ENCODE measurements at regions not wholly inside any gene's neighbourhood (a gene's known extent, or its start where the extent isn't known, plus 50 kb on each side); places are given as distances from the start of the nearest gene placed in this dataset.
"Not testable (repeated sequence)": the region's sequence is repeated elsewhere in the genome, so short reads cannot be mapped to it uniquely, and the experiment has no call there.

- Mint-ChIP-seq H3K36me3 (peaks cover 8% of the 10 kb centered on the region), H3K9me3 (no peaks in the 10 kb centered on the region), H3K27ac (peak overlapping the region in 1 of 2 donors; percentile 39), H3K4me1 (peaks cover 27 to 33% (median 30%) of the 10 kb centered on the region in 3 donors), H3K4me3 (peak overlapping the region; percentile 92 to 94 (median 92)), H3K27me3 (no peaks in the 10 kb centered on the region)
- CTCF ChIA-PET: interaction anchor here (0.6 to 1.4 kb wide), 5 partner anchors 12 to 261 kb away, joined by 3 to 8 read pairs (median 4); no protein-coding TSS in a partner anchor
- WGBS (ENCODE audit: insufficient coverage): 100% methylated on average over 2 of the region's 10 CpGs
- Histone ChIP-seq H3K27ac (ENCODE audit: low read length) (peak overlapping the region; percentile 89), H3K9me3 (no peaks in the 10 kb centered on the region), H3K27me3 (replicated peaks in 1 of 2; ENCODE audit: control insufficient read depth in 2 of 2, extremely low read depth in 1 of 2, insufficient read depth in 2 of 2, low read length in 1 of 2) (no peaks in the 10 kb centered on the region), H3K4me1 (ENCODE audit: control insufficient read depth in 1 of 2, extremely low read depth in 1 of 2, insufficient read depth in 2 of 2, low read length in 2 of 2) (peaks cover 5 to 21% of the 10 kb centered on the region in 2 experiments), H3K36me3 (ENCODE audit: control insufficient read depth in 2 of 2, extremely low read depth in 1 of 2, insufficient read depth in 1 of 2, low read length in 1 of 2) (peaks cover 0 to 3% of the 10 kb centered on the region in 2 donors), H3K4me3 (ENCODE audit: control insufficient read depth in 1 of 2, extremely low read depth in 1 of 2, low read length in 1 of 2) (peak overlapping the region; percentile 80)
- POLR2A ChIA-PET: interaction anchor here (0.6 to 1.4 kb wide), 9 partner anchors 122 to 1550 kb away, joined by 3 to 9 read pairs (median 4); partner anchors contain the start of gene SBDS (in 1 of the 2)
- no peak for ATAC-seq (replicated peaks in 1 of 4)
- no peak for DNase-seq
Measured at GRCh38 chr7:67301667-67302066, 305.0 kb downstream of the TYW1 start.

GRCh38 chr7:67302113-67303039, 305.7 kb downstream of the TYW1 start:
- WGBS (ENCODE audit: insufficient coverage): under 1% methylated on average over 81 of the region's 83 CpGs
- peak overlapping the region; percentile 89 for H3K27ac ChIP-seq (ENCODE audit: low read length)

DNA sequence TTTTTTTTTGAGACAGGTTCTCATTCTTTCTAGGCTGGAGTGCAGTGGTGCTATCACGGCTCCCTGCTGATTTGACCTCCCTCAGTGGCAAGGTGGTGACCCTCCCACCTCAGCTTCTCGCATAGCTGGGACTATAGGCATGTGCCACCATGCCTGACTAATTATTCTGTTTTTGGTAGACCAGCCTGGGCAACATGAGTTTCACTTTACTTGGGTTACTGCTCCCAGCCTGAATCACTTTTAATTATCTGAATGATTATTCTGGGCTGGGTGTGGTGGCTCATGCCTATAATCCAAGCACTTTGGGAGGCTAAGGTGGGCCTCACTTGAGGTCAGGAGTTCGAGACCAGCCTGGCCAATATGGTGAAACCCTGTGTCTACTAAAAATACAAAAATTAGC, 308.2 kb downstream of the TYW1 start:
- H3K27ac ChIP-seq (ENCODE audit: low read length); H3K27ac Mint-ChIP-seq; ATAC-seq (replicated peaks in 1 of 4); H3K4me3 ChIP-seq (ENCODE audit: control insufficient read depth in 1 of 2, extremely low read depth in 1 of 2, low read length in 1 of 2); H3K27me3 Mint-ChIP-seq; H3K27me3 ChIP-seq (replicated peaks in 1 of 2; ENCODE audit: control insufficient read depth in 2 of 2, extremely low read depth in 1 of 2, insufficient read depth in 2 of 2, low read length in 1 of 2); CTCF ChIA-PET; DNase-seq; H3K9me3 ChIP-seq; H3K9me3 Mint-ChIP-seq: not testable (repeated sequence)
- Mint-ChIP-seq H3K4me3 (peak overlapping the region in 2 of 3 donors; percentile 9 to 37), H3K4me1 (peaks cover 22 to 32% (median 24%) of the 10 kb centered on the region in 3 donors), H3K36me3 (peaks cover 26% of the 10 kb centered on the region)
- no CpG with 5 or more reads among the region's 3 CpGs for WGBS (ENCODE audit: insufficient coverage)
- H3K36me3 ChIP-seq (ENCODE audit: control insufficient read depth in 2 of 2, extremely low read depth in 1 of 2, insufficient read depth in 1 of 2, low read length in 1 of 2): peaks cover 0 to 25% of the 10 kb centered on the region in 2 donors
- peaks cover 5 to 21% of the 10 kb centered on the region in 2 experiments for H3K4me1 ChIP-seq (ENCODE audit: control insufficient read depth in 1 of 2, extremely low read depth in 1 of 2, insufficient read depth in 2 of 2, low read length in 2 of 2)
- POLR2A ChIA-PET: interaction anchor here in 1 of 2 donors (0.6 kb wide), 2 partner anchors 651 to 1342 kb away, joined by 4 read pairs; no protein-coding TSS in a partner anchor

More at GRCh38 chr7:67302113-67303039, 305.7 kb downstream of the TYW1 start:
- Histone ChIP-seq H3K27me3 (replicated peaks in 1 of 2; ENCODE audit: control insufficient read depth in 2 of 2, extremely low read depth in 1 of 2, insufficient read depth in 2 of 2, low read length in 1 of 2) (no peaks in the 10 kb centered on the region), H3K4me1 (ENCODE audit: control insufficient read depth in 1 of 2, extremely low read depth in 1 of 2, insufficient read depth in 2 of 2, low read length in 2 of 2) (peaks cover 5 to 21% of the 10 kb centered on the region in 2 experiments), H3K9me3 (no peaks in the 10 kb centered on the region), H3K36me3 (ENCODE audit: control insufficient read depth in 2 of 2, extremely low read depth in 1 of 2, insufficient read depth in 1 of 2, low read length in 1 of 2) (peaks cover 0 to 3% of the 10 kb centered on the region in 2 donors), H3K4me3 (ENCODE audit: control insufficient read depth in 1 of 2, extremely low read depth in 1 of 2, low read length in 1 of 2) (peak overlapping the region; percentile 80)
- H3K27ac Mint-ChIP-seq: peak overlapping the region; percentile 85 to 96
- POLR2A ChIA-PET: interaction anchor here (0.6 to 1.4 kb wide), 10 partner anchors 11 to 1154 kb away, joined by 3 to 9 read pairs (median 3); partner anchors contain the start of gene SBDS (in 1 of the 2)
- no peaks in the 10 kb centered on the region for H3K9me3 Mint-ChIP-seq
- DNase-seq (peak; percentile 89 to 99 (median 96)), ATAC-seq (replicated peaks in 1 of 4) (peak; percentile 82 to 88 (median 87))
- CTCF ChIA-PET: interaction anchor here (0.6 to 1.4 kb wide), 9 partner anchors 11 to 1929 kb away, joined by 3 to 8 read pairs (median 3); partner anchors contain the start of genes SBDS (in 1 of the 2) and ZNF92 (in 1 of the 2)
- peaks cover 27 to 34% (median 30%) of the 10 kb centered on the region in 3 donors for H3K4me1 Mint-ChIP-seq
- peaks cover 8% of the 10 kb centered on the region for H3K36me3 Mint-ChIP-seq
- peak overlapping the region; percentile 92 to 94 (median 92) for H3K4me3 Mint-ChIP-seq
- H3K27me3 Mint-ChIP-seq: no peaks in the 10 kb centered on the region

DNA sequence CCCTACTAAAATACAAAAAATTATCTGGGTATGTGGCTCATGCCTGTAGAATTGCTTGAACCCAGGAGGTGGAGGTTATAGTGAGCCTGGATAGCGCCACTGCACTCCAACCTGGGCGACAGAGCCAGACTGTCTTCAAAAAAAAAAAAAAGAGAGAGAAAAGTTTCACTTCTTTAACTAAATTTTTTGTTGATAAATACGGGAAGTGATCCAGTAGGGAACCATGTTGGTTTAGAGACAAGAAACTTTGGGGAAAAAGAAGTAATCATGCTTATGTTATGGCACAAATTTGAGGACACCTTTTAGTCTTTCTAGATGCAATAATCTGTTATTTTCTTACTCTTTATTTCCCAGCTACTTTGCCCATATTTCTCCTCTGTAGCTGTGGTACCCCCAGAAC, 309.7 kb downstream of the TYW1 start:
- Histone ChIP-seq H3K27ac (ENCODE audit: low read length) (no peak overlapping the region), H3K27me3 (replicated peaks in 1 of 2; ENCODE audit: control insufficient read depth in 2 of 2, extremely low read depth in 1 of 2, insufficient read depth in 2 of 2, low read length in 1 of 2) (no peaks in the 10 kb centered on the region), H3K4me3 (ENCODE audit: control insufficient read depth in 1 of 2, extremely low read depth in 1 of 2, low read length in 1 of 2) (no peak overlapping the region), H3K9me3 (no peaks in the 10 kb centered on the region), H3K4me1 (ENCODE audit: control insufficient read depth in 1 of 2, extremely low read depth in 1 of 2, insufficient read depth in 2 of 2, low read length in 2 of 2) (peaks cover 5 to 18% of the 10 kb centered on the region in 2 experiments), H3K36me3 (ENCODE audit: control insufficient read depth in 2 of 2, extremely low read depth in 1 of 2, insufficient read depth in 1 of 2, low read length in 1 of 2) (peaks cover 0 to 36% of the 10 kb centered on the region in 2 donors)
- Mint-ChIP-seq H3K27me3 (no peaks in the 10 kb centered on the region), H3K4me1 (peaks cover 14 to 23% (median 16%) of the 10 kb centered on the region in 3 donors), H3K27ac (no peak overlapping the region), H3K36me3 (peaks cover 38% of the 10 kb centered on the region), H3K4me3 (no peak overlapping the region), H3K9me3 (no peaks in the 10 kb centered on the region)
- POLR2A ChIA-PET: no interaction called here
- no peak for ATAC-seq (replicated peaks in 1 of 4)
- WGBS (ENCODE audit: insufficient coverage): no CpG with 5 or more reads among the region's 3 CpGs
- CTCF ChIA-PET: no interaction called here
- no peak for DNase-seq

DNA sequence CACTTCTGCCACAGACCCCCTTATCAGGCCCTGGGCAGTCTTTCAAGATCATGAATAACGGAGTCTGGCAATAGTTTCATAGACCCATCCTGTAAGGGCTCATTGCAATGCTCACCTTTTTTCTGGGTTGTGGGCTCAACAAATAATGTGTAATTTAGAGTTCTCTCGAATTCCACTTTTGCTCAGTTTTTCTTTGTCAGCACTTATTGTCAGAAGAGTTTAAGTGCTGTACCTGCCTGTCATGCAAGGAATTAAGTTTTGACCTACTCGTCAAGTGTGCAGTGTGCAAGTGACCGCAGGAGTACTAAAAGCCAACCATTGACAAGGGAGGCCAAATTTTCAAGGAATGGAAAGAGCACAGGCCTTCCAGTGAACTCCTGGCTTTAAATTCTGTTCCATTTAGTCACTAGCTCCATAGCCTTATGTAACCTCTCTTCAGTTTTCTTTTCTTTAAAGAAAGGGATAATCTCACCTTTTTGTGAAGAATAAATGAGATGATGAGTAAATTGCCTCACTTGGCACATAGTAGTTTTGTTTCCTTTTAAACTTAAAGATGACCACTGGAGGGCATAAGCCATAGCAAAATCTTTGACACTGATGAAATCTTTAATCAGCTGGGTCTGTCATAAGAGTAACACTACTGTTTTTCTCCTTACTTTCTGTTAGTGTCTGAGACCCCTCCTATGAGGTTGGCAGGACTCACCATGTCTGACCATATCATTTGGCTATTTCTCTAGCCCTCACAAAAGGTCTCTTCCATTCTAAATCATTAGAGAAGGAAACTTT, 313.3 kb downstream of the TYW1 start:
- WGBS (ENCODE audit: insufficient coverage): 100% methylated on average over 4 of the region's 4 CpGs
- Mint-ChIP-seq H3K27ac (no peak overlapping the region), H3K36me3 (peaks cover 65% of the 10 kb centered on the region), H3K27me3 (no peaks in the 10 kb centered on the region), H3K4me1 (peaks cover 8 to 12% (median 12%) of the 10 kb centered on the region in 3 donors), H3K4me3 (no peak overlapping the region), H3K9me3 (no peaks in the 10 kb centered on the region)
- no peak overlapping the region for H3K4me3 ChIP-seq (ENCODE audit: control insufficient read depth in 1 of 2, extremely low read depth in 1 of 2, low read length in 1 of 2)
- no peaks in the 10 kb centered on the region for H3K9me3 ChIP-seq
- H3K36me3 ChIP-seq (ENCODE audit: control insufficient read depth in 2 of 2, extremely low read depth in 1 of 2, insufficient read depth in 1 of 2, low read length in 1 of 2): peaks cover 9 to 55% of the 10 kb centered on the region in 2 donors
- CTCF ChIA-PET: no interaction called here
- no peaks in the 10 kb centered on the region for H3K27me3 ChIP-seq (replicated peaks in 1 of 2; ENCODE audit: control insufficient read depth in 2 of 2, extremely low read depth in 1 of 2, insufficient read depth in 2 of 2, low read length in 1 of 2)
- POLR2A ChIA-PET: interaction anchor here in 1 of 2 donors (0.6 kb wide), 1 partner anchor 150 kb away, joined by 3 read pairs; no protein-coding TSS in a partner anchor
- no peak overlapping the region for H3K27ac ChIP-seq (ENCODE audit: low read length)
- ATAC-seq (replicated peaks in 1 of 4): no peak
- no peak for DNase-seq
- H3K4me1 ChIP-seq (ENCODE audit: control insufficient read depth in 1 of 2, extremely low read depth in 1 of 2, insufficient read depth in 2 of 2, low read length in 2 of 2): no peaks in the 10 kb centered on the region

- H3K27me3 Mint-ChIP-seq: no peaks in the 10 kb centered on the region
- no peak overlapping the region for H3K27ac Mint-ChIP-seq
- Histone ChIP-seq H3K27ac (ENCODE audit: low read length) (no peak overlapping the region), H3K4me1 (ENCODE audit: control insufficient read depth in 1 of 2, extremely low read depth in 1 of 2, insufficient read depth in 2 of 2, low read length in 2 of 2) (no peaks in the 10 kb centered on the region), H3K9me3 (no peaks in the 10 kb centered on the region), H3K36me3 (ENCODE audit: control insufficient read depth in 2 of 2, extremely low read depth in 1 of 2, insufficient read depth in 1 of 2, low read length in 1 of 2) (peaks cover 12 to 56% of the 10 kb centered on the region in 2 donors), H3K4me3 (ENCODE audit: control insufficient read depth in 1 of 2, extremely low read depth in 1 of 2, low read length in 1 of 2) (no peak overlapping the region), H3K27me3 (replicated peaks in 1 of 2; ENCODE audit: control insufficient read depth in 2 of 2, extremely low read depth in 1 of 2, insufficient read depth in 2 of 2, low read length in 1 of 2) (no peaks in the 10 kb centered on the region)
- peaks cover 0 to 4% (median 2%) of the 10 kb centered on the region in 3 donors for H3K4me1 Mint-ChIP-seq
- DNase-seq (no peak), ATAC-seq (replicated peaks in 1 of 4) (no peak)
- WGBS (ENCODE audit: insufficient coverage): 91% methylated on average over 1 of the region's 2 CpGs
- CTCF ChIA-PET: no interaction called here
- POLR2A ChIA-PET: no interaction called here
- no peak overlapping the region for H3K4me3 Mint-ChIP-seq
- no peaks in the 10 kb centered on the region for H3K9me3 Mint-ChIP-seq
- peaks cover 60% of the 10 kb centered on the region for H3K36me3 Mint-ChIP-seq
Measured at GRCh38 chr7:67311901-67312300, 315.3 kb downstream of the TYW1 start.
